Epithelial cell of esophagus (primary cell): ENCODE measurements at regions not wholly inside any gene's neighbourhood (a gene's known extent, or its start where the extent isn't known, plus 50 kb on each side); places are given as distances from the start of the nearest gene placed in this dataset.

Source experiments
- DNase-seq: peaks from one replicate; pipeline ENCODE4 v3.0.0; 2010; ENCODE audit warnings: low read depth
- H3K4me3 ChIP-seq: 2 replicates; pipeline ENCODE4 v1.5.1; 2011; ENCODE audit warnings: mild to moderate bottlenecking, low read length, control low read depth
- CTCF ChIP-seq: IDR thresholded peaks from 2 replicates; pipeline ENCODE4 v1.5.1; 2011; ENCODE audit warnings: low read depth, mild to moderate bottlenecking, low read length, control low read depth, inconsistent platforms; ENCODE audit not compliant: insufficient read depth; ENCODE audit errors: missing control alignments

DNA sequence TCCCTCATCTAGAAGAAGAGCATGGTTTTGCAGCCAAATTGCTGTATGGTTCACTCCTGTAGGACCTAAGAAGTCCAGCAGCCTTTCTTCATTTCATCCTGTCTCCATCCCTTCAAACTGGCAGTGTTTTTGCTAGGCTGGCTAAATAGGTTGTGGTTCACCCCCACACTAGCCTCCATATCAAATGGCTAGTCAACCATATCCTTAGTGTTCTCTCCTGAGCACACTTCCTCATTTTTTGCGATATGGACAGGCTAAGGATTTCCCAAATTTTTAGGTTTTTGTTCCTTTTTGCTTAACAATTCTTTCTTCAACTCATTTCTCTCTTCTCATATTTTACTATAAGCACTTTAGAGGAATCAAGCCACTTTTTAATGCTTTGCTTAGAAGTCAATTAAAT is 98.8 kb upstream of the NOCT start:
- no peak for TF ChIP-seq CTCF
- no peak for DNase-seq
- no peak overlapping the region for H3K4me3 ChIP-seq

- H3K4me3 ChIP-seq, result no peak overlapping the region
- TF ChIP-seq CTCF, result no peak
- no peak for DNase-seq
Observed at GRCh38 chr4:138915756-138916155, 99.8 kb upstream of the NOCT start.

DNA sequence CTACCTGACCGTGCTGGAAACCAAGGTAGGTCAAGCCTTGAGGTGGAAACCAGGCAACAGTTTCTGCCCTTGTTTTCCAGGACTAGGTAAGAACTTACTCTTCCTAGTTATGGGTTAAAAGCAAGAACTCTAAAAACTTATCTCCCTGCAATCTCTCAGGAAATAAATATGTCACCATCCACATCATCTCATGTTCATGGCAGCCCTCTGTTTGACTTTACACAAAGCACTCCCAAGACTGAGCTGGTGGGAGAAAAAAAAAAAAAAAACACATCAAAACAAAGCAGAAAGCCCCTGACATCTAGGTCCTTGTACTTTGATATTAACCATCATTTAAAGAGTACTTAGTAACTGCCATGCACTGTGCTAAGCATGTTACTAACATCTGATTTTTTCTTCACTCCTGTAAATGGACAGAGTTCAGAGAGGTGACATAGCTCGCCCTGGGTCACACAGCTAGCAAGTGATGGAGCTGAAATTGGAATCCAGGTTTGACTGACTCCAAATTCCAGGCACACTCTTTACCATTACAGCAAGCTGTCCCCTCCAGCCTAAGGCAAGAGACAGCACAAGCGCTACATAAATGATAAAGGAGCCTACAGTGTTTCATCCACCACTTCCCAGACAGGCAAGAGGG is 102.8 kb upstream of the NOCT start:
- TF ChIP-seq CTCF, result no peak
- no peak overlapping the region for H3K4me3 ChIP-seq
- DNase-seq, result no peak

GRCh38 chr4:138911909-138912703 is 103.5 kb upstream of the NOCT start:
- DNase-seq, result no peak
- H3K4me3 ChIP-seq, result no peak overlapping the region
- TF ChIP-seq CTCF, result no peak

GRCh38 chr4:138910914-138911336 is 104.7 kb upstream of the NOCT start:
- DNase-seq, result peak; percentile 94
- no peak for TF ChIP-seq CTCF
- H3K4me3 ChIP-seq, result no peak overlapping the region

- peak; percentile 68 for DNase-seq
- no peak overlapping the region for H3K4me3 ChIP-seq
- no peak for TF ChIP-seq CTCF
Observed at GRCh38 chr4:138910195-138910913, 105.2 kb upstream of the NOCT start.
